ENCODE measurements at regions not wholly inside any gene's neighbourhood (a gene's known extent, or its start where the extent isn't known, plus 50 kb on each side); places are given as distances from the start of the nearest gene placed in this dataset.

GRCh38 chr2:175401956-175402469, 220.5 kb upstream of the ATP5MC3 start:
- TF ChIP-seq TCF12 (IDR thresholded peaks at IDR 0.05; ENCODE audit: low read depth) (no peak), EGR1 (IDR thresholded peaks at IDR 0.05) (no peak), FOXM1 (IDR thresholded peaks at IDR 0.05; ENCODE audit: borderline replicate concordance, low read depth) (no peak), CEBPB (IDR thresholded peaks at IDR 0.05) (no peak), YY1 (IDR thresholded peaks at IDR 0.05; ENCODE audit: low read depth) (no peak), USF1 (IDR thresholded peaks at IDR 0.05) (no peak), RAD21 (IDR thresholded peaks at IDR 0.05; ENCODE audit: low read depth) (no peak), TEAD4 (IDR thresholded peaks at IDR 0.05) (no peak), EP300 (IDR thresholded peaks at IDR 0.05; ENCODE audit: borderline replicate concordance) (no peak)
